ENCODE measurements at regions not wholly inside any gene's neighbourhood (a gene's known extent, or its start where the extent isn't known, plus 50 kb on each side); places are given as distances from the start of the nearest gene placed in this dataset.

DNA sequence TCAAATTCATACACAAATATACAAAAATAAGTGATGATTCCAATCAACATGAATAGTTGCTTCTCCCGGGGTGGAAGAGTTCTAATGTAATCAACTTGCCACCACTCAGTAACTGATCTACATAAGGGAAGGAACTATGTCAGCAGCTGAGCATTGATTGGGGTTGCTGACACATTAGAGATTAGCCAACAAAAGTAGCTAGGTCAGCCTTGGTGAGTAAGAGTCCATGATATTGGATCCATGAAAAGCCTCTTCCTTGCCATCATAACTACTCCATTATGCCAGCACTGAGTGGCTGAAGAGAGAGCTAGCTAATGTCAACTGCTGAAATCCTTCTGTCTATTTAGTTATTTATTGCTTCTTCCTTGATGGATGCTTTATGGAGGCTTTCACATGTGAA is 309.8 kb downstream of the NFIB start (continued):
- TF ChIP-seq, protein P1, sequence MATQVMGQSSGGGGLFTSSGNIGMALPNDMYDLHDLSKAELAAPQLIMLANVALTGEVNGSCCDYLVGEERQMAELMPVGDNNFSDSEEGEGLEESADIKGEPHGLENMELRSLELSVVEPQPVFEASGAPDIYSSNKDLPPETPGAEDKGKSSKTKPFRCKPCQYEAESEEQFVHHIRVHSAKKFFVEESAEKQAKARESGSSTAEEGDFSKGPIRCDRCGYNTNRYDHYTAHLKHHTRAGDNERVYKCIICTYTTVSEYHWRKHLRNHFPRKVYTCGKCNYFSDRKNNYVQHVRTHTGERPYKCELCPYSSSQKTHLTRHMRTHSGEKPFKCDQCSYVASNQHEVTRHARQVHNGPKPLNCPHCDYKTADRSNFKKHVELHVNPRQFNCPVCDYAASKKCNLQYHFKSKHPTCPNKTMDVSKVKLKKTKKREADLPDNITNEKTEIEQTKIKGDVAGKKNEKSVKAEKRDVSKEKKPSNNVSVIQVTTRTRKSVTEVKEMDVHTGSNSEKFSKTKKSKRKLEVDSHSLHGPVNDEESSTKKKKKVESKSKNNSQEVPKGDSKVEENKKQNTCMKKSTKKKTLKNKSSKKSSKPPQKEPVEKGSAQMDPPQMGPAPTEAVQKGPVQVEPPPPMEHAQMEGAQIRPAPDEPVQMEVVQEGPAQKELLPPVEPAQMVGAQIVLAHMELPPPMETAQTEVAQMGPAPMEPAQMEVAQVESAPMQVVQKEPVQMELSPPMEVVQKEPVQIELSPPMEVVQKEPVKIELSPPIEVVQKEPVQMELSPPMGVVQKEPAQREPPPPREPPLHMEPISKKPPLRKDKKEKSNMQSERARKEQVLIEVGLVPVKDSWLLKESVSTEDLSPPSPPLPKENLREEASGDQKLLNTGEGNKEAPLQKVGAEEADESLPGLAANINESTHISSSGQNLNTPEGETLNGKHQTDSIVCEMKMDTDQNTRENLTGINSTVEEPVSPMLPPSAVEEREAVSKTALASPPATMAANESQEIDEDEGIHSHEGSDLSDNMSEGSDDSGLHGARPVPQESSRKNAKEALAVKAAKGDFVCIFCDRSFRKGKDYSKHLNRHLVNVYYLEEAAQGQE (IDR thresholded peaks at IDR 0.05; ENCODE audit: unreplicated experiment) = no peak
- TF ChIP-seq, protein P2, sequence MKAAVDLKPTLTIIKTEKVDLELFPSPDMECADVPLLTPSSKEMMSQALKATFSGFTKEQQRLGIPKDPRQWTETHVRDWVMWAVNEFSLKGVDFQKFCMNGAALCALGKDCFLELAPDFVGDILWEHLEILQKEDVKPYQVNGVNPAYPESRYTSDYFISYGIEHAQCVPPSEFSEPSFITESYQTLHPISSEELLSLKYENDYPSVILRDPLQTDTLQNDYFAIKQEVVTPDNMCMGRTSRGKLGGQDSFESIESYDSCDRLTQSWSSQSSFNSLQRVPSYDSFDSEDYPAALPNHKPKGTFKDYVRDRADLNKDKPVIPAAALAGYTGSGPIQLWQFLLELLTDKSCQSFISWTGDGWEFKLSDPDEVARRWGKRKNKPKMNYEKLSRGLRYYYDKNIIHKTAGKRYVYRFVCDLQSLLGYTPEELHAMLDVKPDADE (IDR thresholded peaks at IDR 0.05) = no peak
- no peak for TF ChIP-seq CREB1 (CRISPR knock-in tag; IDR thresholded peaks at IDR 0.05; ENCODE audit: low read depth)
- TF ChIP-seq, protein P3, sequence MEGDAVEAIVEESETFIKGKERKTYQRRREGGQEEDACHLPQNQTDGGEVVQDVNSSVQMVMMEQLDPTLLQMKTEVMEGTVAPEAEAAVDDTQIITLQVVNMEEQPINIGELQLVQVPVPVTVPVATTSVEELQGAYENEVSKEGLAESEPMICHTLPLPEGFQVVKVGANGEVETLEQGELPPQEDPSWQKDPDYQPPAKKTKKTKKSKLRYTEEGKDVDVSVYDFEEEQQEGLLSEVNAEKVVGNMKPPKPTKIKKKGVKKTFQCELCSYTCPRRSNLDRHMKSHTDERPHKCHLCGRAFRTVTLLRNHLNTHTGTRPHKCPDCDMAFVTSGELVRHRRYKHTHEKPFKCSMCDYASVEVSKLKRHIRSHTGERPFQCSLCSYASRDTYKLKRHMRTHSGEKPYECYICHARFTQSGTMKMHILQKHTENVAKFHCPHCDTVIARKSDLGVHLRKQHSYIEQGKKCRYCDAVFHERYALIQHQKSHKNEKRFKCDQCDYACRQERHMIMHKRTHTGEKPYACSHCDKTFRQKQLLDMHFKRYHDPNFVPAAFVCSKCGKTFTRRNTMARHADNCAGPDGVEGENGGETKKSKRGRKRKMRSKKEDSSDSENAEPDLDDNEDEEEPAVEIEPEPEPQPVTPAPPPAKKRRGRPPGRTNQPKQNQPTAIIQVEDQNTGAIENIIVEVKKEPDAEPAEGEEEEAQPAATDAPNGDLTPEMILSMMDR (conservative IDR thresholded peaks at IDR 0.05; ENCODE audit: low read depth in 2 of 2) = no peak
- TF ChIP-seq STAT1 (IDR thresholded peaks at IDR 0.05; ENCODE audit: unreplicated experiment) = no peak
- no peak for TF ChIP-seq NANOG (IDR thresholded peaks at IDR 0.05; ENCODE audit: borderline replicate concordance)
- no peak for TF ChIP-seq JUNB (IDR thresholded peaks at IDR 0.05; ENCODE audit: unreplicated experiment)
- no peak for TF ChIP-seq POLR2AphosphoS5 (IDR thresholded peaks at IDR 0.05; ENCODE audit: low read depth)

DNA sequence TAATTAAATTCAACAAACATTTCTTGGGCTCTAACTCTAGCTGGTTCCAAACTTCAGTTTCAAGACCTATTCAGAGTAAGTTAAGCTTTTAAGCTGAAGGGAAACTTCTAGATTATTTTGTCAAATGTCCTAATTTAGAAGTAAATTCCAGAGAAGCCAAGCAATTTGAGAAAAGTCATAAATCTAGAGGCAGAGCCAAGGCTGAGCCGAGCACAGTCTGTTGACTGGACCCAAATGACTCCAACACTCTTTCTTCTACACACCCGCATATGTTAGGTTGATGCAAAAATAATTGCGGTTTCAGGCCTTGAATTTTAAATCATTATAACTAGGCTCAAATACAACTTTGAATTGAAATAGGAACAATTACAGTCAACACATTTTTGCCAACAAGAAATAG is 319.7 kb downstream of the NFIB start:
- Histone ChIP-seq H4K20me1 (replicated peaks; ENCODE audit: insufficient read depth) (no peaks in the 10 kb centered on the region), H3K4me1 (ENCODE audit: insufficient read depth) (no peaks in the 10 kb centered on the region), H3K4me2 (no peak overlapping the region), H3K27ac (ENCODE audit: low read depth) (no peak overlapping the region), H3K27me3 (ENCODE audit: insufficient read depth) (no peaks in the 10 kb centered on the region), H3K4me3 (no peak overlapping the region), H3K9me2 (ENCODE audit: insufficient read depth) (peaks cover 10% of the 10 kb centered on the region), H3K79me2 (replicated peaks; ENCODE audit: insufficient read depth) (no peaks in the 10 kb centered on the region), H2AFZ (no peak overlapping the region), H3F3A (replicated peaks; ENCODE audit: low read depth) (no peaks in the 10 kb centered on the region), H3K36me3 (ENCODE audit: insufficient read depth) (no peaks in the 10 kb centered on the region)
- no peak for DNase-seq (ENCODE audit: low spot score)
- Mint-ChIP-seq H3K27ac (no peak overlapping the region), H3K9me3 (peaks cover 3% of the 10 kb centered on the region; the same call in 2 of the 3 replicates), H3K27me3 (ENCODE audit: insufficient read depth, low read depth, poor library complexity) (peaks cover 2% of the 10 kb centered on the region), H3K4me3 (no peak overlapping the region), H3K4me1 (peaks cover 3% of the 10 kb centered on the region; the same call in 1 of the 3 replicates), H3K36me3 (ENCODE audit: low read depth) (peaks cover 3% of the 10 kb centered on the region)
- ATAC-seq = no peak
- TF ChIP-seq, protein P2 (IDR thresholded peaks at IDR 0.05) = no peak
- TF ChIP-seq EZH2 (IDR thresholded peaks at IDR 0.05; ENCODE audit: low read depth, unreplicated experiment) (no peak), EZH2phosphoT487 (IDR thresholded peaks at IDR 0.05; ENCODE audit: unreplicated experiment) (no peak), STAT1 (IDR thresholded peaks at IDR 0.05; ENCODE audit: unreplicated experiment) (no peak), POLR2AphosphoS5 (IDR thresholded peaks at IDR 0.05; ENCODE audit: low read depth) (no peak)
- TF ChIP-seq, protein P3 (conservative IDR thresholded peaks at IDR 0.05; ENCODE audit: low read depth in 2 of 2) = no peak
- TF ChIP-seq, protein P1 (IDR thresholded peaks at IDR 0.05; ENCODE audit: unreplicated experiment) = no peak

All from GM23338 (cell line).